ENCODE measurements at regions not wholly inside any gene's neighbourhood (a gene's known extent, or its start where the extent isn't known, plus 50 kb on each side); places are given as distances from the start of the nearest gene placed in this dataset.

GRCh38 chr1:101428562-101428961, 191.7 kb downstream of the S1PR1 start:
- TF ChIP-seq POLR2A (IDR thresholded peaks at IDR 0.05) (no peak), CTCF (IDR thresholded peaks at IDR 0.05) (no peak)
